SK-N-MC (cell line): ENCODE measurements at regions not wholly inside any gene's neighbourhood (a gene's known extent, or its start where the extent isn't known, plus 50 kb on each side); places are given as distances from the start of the nearest gene placed in this dataset.
"Not testable (repeated sequence)": the region's sequence is repeated elsewhere in the genome, so short reads cannot be mapped to it uniquely, and the experiment has no call there.

ENCODE experiments used
- DNase-seq: peaks from one replicate; pipeline ENCODE4 v3.0.0-alpha.2; 2011; ENCODE audit warnings: low read depth, low spot score
- H3K27ac ChIP-seq: fragments of 200-600 bp; sonication (generic); 2 replicates; pipeline ENCODE4 v1.5.1; 2016; ENCODE audit warnings: mixed run types
- H3K36me3 ChIP-seq: fragments of 200-600 bp; sonication (generic); 2 replicates; pipeline ENCODE4 v1.6.1; 2017; ENCODE audit warnings: antibody characterized with exemption, low read length, mixed read lengths; ENCODE audit not compliant: insufficient read depth
- H3K4me3 ChIP-seq: fragments of 200-600 bp; sonication (generic); 2 replicates; pipeline ENCODE4 v1.5.1; 2016
- H3K9ac ChIP-seq: fragments of 200-600 bp; sonication (generic); 2 replicates; pipeline ENCODE4 v1.8.0; 2017; ENCODE audit warnings: mixed run types, mixed read lengths; ENCODE audit not compliant: insufficient read length
- H3K9me3 ChIP-seq: fragments of 200-600 bp; sonication (generic); 2 replicates; pipeline ENCODE4 v1.6.1; 2017; ENCODE audit warnings: low read depth, mild to moderate bottlenecking, antibody characterized with exemption, low read length, moderate library complexity, mixed read lengths
- EZH2 ChIP-seq: fragments of 200-600 bp; sonication (generic); IDR thresholded peaks from one replicate; pipeline ENCODE4 v1.6.1; 2017; ENCODE audit warnings: antibody characterized with exemption
- FOXP2 ChIP-seq: optimal IDR thresholded peaks from 2 replicates; pipeline ENCODE3; 2011; ENCODE audit warnings: mild to moderate bottlenecking, moderate library complexity; ENCODE audit not compliant: insufficient read depth; ENCODE audit errors: extremely low read length, control extremely low read depth
- POLR2AphosphoS5 ChIP-seq: IDR thresholded peaks from 2 replicates; pipeline ENCODE4 v1.6.1; 2012; ENCODE audit warnings: mild to moderate bottlenecking, low read depth, low read length, borderline replicate concordance

GRCh38 chr5:54379590-54379989, 69.2 kb upstream of the ARL15 start:
- Histone ChIP-seq H3K9me3 (no peaks in the 10 kb centered on the region), H3K4me3 (no peak overlapping the region), H3K9ac (no peak overlapping the region), H3K27ac (no peak overlapping the region), H3K36me3 (no peaks in the 10 kb centered on the region)
- TF ChIP-seq EZH2 (no peak), POLR2AphosphoS5 (no peak), FOXP2 (no peak)
- DNase-seq = no peak

GRCh38 chr5:54378707-54379106, 68.3 kb upstream of the ARL15 start:
- Histone ChIP-seq H3K9me3 (no peaks in the 10 kb centered on the region), H3K9ac (no peak overlapping the region), H3K27ac (no peak overlapping the region), H3K36me3 (no peaks in the 10 kb centered on the region), H3K4me3 (no peak overlapping the region)
- TF ChIP-seq POLR2AphosphoS5 (no peak), FOXP2 (no peak), EZH2 (no peak)
- no peak for DNase-seq

- H3K9ac ChIP-seq, H3K4me3 ChIP-seq, DNase-seq, H3K36me3 ChIP-seq, H3K9me3 ChIP-seq, H3K27ac ChIP-seq: not testable (repeated sequence)
Observed at GRCh38 chr5:54377339-54377738, 67.0 kb upstream of the ARL15 start.

- H3K27ac ChIP-seq = no peak overlapping the region
- H3K36me3 ChIP-seq = no peaks in the 10 kb centered on the region
- TF ChIP-seq EZH2 (no peak), POLR2AphosphoS5 (no peak), FOXP2 (no peak)
- H3K9ac ChIP-seq = no peak overlapping the region
- H3K4me3 ChIP-seq = no peak overlapping the region
- H3K9me3 ChIP-seq = no peaks in the 10 kb centered on the region
- no peak for DNase-seq
Observed at GRCh38 chr5:54370982-54371381, 60.6 kb upstream of the ARL15 start.

GRCh38 chr5:54367844-54368243, 57.5 kb upstream of the ARL15 start:
- H3K9me3 ChIP-seq = no peaks in the 10 kb centered on the region
- no peak overlapping the region for H3K4me3 ChIP-seq
- TF ChIP-seq POLR2AphosphoS5 (no peak), EZH2 (no peak), FOXP2 (no peak)
- H3K9ac ChIP-seq = no peak overlapping the region
- H3K27ac ChIP-seq = no peak overlapping the region
- no peak for DNase-seq
- no peaks in the 10 kb centered on the region for H3K36me3 ChIP-seq

GRCh38 chr5:54366707-54367106, 56.3 kb upstream of the ARL15 start:
- no peak overlapping the region for H3K4me3 ChIP-seq
- TF ChIP-seq FOXP2 (no peak), EZH2 (no peak), POLR2AphosphoS5 (no peak)
- no peak for DNase-seq

GRCh38 chr5:54363669-54364068, 53.3 kb upstream of the ARL15 start:
- Histone ChIP-seq H3K4me3 (no peak overlapping the region), H3K27ac (no peak overlapping the region), H3K9ac (no peak overlapping the region), H3K9me3 (no peaks in the 10 kb centered on the region), H3K36me3 (no peaks in the 10 kb centered on the region)
- DNase-seq = no peak
- TF ChIP-seq EZH2 = no peak

More at GRCh38 chr5:54366707-54367106, 56.3 kb upstream of the ARL15 start:
- Histone ChIP-seq H3K36me3 (no peaks in the 10 kb centered on the region), H3K9me3 (no peaks in the 10 kb centered on the region), H3K27ac (no peak overlapping the region), H3K9ac (no peak overlapping the region)

GRCh38 chr5:54362992-54363625, 52.7 kb upstream of the ARL15 start:
- DNase-seq = no peak
- H3K4me3 ChIP-seq = no peak overlapping the region
- no peaks in the 10 kb centered on the region for H3K9me3 ChIP-seq
- no peak overlapping the region for H3K9ac ChIP-seq
- H3K36me3 ChIP-seq = no peaks in the 10 kb centered on the region
- H3K27ac ChIP-seq = no peak overlapping the region
- TF ChIP-seq POLR2AphosphoS5 (no peak), EZH2 (no peak), FOXP2 (no peak)

- TF ChIP-seq EZH2 = no peak
- no peak for TF ChIP-seq POLR2AphosphoS5
- no peak for TF ChIP-seq FOXP2
- no peaks in the 10 kb centered on the region for H3K9me3 ChIP-seq
- H3K27ac ChIP-seq = no peak overlapping the region
- no peaks in the 10 kb centered on the region for H3K36me3 ChIP-seq
- no peak overlapping the region for H3K9ac ChIP-seq
- DNase-seq = no peak
- H3K4me3 ChIP-seq = no peak overlapping the region
Observed at GRCh38 chr5:54362434-54362833, 52.1 kb upstream of the ARL15 start.
